GM21825 (cell line): ENCODE measurements at regions not wholly inside any gene's neighbourhood (a gene's known extent, or its start where the extent isn't known, plus 50 kb on each side); places are given as distances from the start of the nearest gene placed in this dataset.
A peak's percentile ranks its signal among the peaks of the same experiment; 100 is the strongest.
"Not testable (repeated sequence)": the region's sequence is repeated elsewhere in the genome, so short reads cannot be mapped to it uniquely, and the experiment has no call there.

Experiments
- ATAC-seq: cut with Tn5 transposase; IDR thresholded peaks from one replicate; pipeline ENCODE4 v1.9.1; 2021; ENCODE audit warnings: mild to moderate bottlenecking, moderate library complexity; ENCODE audit not compliant: unreplicated experiment

DNA sequence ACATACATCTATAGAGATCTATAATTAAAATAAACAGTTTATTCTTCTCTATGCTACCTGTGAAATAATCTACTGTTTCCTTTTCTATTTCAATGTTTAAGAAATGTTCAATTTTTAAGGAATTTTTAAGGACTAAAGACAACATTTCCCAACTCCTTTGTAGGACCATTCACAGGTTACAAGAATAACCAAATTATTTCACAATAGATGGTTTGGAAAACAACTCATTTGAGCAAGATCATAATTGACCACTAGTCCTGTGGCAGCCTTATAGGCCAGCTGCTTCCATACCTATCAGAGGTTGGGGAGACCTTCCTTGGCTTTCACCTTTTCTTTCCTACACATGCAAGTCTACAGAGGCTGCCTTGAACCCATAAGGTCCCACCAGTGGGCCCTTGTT lies 193.7 kb downstream of the TTC39B start:
- ATAC-seq: no peak

DNA sequence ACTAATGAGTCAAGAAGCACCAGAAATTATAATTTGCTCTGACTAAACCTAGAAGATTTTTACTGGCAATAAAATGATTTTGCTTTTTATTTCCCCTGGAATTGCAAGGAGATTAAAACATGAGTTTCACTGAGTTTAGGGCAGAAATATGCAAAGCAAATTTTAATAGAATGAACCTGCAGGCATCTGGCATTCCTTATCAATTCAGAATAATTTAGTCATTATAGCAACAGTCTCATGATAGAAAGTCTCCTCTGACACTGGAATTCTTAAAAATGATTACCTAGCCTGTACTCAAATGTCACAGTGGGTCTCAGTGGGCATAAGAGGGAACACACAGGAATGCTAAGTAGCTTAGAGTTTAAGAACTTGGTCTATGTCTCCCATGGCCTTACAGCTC lies 195.9 kb downstream of the TTC39B start:
- no peak for ATAC-seq

DNA sequence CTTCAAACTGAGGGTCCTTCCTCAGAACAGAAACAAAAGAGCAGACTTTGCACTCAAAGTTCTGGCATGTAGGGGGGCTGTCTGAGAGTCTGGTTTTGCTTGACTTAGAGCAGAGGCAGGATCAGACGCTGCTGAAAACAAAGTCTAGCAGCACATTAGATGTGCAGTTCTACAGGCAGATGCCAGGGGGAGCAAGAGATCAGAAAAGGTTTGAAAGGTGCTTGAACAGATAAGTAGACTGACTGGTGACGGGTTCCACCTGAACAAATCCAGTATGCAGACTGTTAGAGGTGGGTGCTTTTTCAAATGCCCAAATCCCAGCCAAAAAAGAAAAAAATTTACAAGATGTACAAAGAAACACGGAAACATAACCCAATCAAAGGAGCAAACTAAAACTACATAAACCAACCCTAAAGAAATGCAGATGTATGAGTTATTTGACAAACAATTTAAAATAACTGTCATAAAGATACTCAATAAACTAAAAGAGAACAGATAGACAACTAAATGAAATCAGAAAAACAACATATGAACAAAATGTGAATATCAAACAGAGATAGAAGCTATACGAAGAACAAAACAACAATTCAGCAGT lies 194.7 kb upstream of the FREM1 start:
- ATAC-seq: peak; percentile 89

DNA sequence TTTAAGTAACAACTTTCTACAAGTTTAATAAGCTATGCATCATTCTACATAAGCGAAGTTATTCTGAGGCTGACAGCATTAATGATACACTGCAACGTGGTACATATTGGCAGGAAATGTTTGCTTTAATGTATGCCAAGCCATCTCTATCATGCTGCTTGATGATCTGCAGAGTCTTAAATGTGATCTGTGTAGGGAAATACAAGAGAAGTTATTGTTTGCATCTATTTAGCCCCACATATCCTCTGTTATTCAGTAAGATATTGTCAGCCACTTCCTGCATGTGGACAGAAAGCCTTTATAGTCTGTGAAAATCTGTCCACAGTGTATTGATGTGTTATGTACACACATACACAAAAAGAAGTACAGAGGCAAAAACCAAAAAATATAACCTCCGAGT lies 193.1 kb upstream of the FREM1 start:
- ATAC-seq: no peak

DNA sequence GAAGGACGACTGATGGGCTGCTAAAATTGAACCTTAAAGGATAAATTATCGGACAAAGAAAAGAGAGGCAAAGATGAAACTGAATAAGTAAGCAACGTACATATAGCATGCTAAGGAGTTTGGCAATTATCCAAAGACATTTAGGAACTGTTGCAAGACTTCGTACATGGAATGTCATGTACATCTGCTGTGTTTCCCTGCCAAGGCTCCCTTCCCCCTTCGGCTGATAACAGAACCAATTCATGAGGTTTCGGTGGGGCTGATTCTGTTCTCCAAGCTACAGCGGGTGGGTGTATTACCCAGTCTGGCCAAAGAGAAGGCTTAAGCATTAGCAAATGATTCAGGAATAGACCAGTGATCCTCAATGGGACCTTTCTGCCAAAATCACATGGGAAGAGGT lies 190.9 kb upstream of the FREM1 start:
- no peak for ATAC-seq

DNA sequence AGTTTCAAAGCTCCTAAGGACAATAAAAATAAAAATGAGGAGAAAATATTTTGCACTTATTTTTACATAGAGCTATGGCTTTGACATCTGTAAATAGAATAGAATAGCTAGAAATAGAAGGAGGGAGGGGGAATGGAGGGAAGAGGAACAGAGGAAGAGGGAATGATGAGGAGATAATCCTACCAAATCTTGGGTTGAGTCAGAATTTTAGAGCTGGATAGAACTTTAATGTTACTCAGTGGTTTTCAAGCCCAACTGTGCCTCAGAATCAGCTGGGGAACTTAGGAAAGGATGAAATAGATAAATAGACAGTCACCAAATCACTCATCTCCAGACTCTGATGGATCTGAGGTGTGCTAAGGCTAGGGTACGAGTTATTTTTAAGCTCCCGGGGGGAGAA lies 190.3 kb upstream of the FREM1 start:
- ATAC-seq: no peak

DNA sequence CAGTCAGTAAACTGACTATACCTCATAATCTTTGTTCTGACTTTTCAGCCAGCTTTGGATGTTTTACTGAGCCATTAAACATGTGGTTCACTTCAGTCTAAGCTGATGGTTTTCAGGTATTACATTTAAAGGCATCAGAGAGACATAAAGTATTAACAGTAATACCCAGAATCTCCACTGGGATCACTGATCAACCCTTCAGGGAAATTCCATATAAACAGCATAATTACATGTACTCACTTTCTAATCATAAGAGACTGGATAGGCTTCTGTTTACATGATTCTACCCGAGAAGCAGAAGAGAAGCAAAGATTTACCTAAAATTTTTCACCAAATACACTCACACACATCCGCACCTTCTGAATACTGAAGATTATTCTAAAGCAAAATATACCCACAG lies 186.7 kb upstream of the FREM1 start:
- ATAC-seq: no peak

DNA sequence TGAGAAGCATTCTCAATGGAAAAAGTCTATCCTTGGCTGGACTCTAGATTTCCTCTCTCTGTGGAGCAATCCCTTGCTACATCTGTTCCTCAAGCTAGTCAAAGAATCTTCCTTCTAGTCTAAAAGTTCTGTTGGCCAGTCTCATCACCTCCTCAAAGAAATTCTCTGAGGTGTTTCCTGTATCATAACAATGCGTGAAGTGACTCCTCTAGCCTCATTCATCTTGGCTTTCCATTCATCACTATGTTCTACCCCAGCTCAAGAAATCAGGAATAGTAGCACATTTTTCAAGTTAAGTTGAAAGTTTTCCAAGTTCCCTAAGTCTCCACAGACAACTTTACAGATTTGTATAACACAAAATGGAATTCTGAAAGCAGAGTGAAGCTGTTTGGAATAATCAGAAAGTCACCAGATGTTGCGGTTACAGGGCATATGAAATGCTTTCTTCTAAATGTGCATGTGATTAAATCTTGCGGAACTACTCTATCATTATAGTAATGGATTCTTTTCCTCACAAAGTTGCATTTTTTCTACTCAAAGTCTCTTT lies 176.6 kb upstream of the FREM1 start:
- no peak for ATAC-seq

DNA sequence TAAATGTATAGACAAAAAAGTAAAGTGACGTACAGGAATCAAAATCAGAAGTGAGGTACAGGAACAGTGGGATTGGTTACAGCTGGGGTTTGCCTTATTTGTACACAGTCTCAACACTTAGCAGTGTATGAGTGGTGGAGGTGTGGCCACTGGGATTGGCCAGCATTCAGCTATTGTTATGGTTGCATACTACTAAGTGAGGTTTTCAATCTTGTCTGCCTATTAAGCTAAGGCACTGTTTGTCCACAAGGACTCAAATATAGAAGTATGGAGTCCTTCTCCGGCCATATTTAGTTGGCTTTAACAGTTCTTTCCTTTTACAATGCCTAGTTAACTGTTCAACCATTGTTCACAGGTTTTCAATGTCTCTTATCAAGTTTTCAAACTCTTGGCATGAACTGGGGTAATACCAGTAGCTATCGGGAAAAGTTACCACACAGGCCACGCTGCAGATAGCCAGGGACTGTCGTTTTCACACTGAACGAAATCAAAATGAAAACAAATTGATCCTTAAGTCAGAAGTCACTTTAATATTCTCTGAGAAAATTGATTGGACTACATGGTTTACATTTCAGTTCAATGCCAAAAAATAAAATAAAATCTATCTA lies 176.0 kb upstream of the FREM1 start:
- no peak for ATAC-seq

DNA sequence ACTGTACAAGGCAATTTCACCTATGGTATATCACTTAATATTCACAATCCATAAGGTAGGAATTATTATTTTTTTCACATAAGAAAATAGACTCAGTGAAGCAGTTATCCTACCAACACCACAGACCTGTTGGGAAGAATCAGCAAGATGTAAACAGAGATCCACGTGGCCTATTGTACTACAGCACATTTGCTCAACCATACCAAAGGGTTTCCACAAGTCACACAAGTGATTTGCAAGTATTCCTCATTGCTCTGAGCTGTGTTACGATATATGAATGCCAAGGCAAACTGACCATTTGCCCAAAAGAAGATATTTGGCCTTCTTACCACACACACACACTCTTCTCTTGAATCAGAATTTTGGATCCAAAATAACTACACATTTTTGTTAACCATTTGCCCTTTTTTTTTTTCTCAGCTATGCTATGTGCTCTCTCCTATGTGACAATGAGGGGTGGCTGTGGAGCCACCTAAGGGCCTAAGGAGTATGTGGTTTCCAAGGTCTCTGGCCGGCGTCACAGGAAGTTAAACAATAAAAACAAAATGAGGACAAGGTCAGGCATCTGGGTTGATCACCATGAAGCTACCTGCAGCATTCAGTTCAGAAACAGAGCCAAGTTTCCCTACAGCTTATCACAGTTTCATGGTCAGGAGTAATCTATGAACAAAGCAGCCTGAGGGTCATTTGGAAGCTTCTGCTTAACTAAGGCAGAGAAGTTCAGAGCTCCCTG lies 171.0 kb upstream of the FREM1 start:
- ATAC-seq: no peak

DNA sequence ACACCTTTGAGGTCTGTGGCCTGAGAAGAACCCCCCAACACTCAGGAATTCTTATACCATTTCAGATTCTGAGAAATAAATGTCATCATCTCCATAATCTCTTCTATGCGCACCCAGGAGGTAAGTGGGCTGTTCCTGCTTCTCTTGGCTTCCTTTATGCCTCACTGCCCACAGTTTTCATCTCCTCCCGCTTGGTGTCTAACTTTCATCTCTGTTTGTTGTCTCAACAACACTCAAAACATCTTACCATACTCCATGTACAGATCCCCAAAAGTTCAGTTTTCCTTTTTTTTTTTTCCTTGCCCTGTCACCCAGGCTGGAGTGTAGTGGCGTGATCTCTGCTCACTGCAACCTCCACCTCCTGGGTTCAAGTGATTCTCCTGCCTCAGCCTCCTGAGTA lies 170.2 kb upstream of the FREM1 start:
- ATAC-seq: no peak

DNA sequence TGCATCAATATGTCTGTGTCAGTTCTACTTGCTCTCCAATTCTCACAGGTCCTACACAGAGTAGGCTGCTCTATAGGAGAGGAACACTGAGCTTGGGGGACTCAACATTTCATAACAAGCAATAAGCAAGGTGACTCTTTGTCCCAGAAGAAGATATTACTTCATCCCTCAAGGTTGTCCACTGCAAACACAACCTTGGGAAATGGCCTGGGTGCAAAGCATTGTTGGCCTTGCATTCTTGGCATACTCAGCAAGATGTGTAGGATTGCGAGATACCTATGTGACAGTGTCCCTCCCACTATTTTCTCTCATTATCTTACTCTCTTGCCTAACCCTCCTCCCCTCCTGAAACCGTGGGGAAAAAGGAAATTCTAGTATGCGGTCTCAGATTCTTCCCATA lies 169.8 kb upstream of the FREM1 start:
- ATAC-seq: no peak

DNA sequence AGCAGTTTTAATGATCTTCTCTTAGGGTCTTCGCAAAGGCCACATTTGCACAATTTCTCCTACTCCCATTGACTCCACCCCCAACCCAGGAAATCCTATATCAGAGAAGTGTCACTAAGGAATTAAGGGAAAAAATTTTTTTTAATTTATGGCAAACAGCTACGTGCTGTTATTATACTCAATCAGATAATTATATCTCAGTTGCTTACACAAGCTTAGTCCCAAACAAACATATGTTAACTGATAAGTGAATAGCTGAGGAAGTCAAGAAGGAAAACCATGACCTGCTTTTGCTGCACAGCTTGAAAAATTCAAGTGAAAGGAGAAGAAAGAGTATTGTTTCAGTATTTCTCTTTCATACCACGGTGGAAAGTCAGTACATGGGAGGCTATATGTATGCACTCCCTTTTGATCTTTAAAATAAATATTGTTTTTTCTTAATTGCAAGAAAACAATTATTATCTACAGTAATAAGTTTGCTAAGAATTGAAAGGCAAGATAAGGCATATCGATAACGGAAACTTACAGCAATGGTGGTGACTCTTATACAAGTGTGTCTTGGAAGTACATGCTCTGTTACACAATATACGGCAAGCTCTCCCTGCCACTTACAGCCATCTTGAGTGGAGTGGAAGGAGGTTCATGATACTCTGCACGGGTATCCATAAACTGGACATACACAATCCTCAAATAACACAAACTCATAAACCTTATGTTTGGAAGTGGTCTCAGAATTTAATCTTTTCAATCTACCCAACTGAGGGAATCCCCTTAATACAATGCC lies 167.9 kb upstream of the FREM1 start:
- ATAC-seq: no peak

DNA sequence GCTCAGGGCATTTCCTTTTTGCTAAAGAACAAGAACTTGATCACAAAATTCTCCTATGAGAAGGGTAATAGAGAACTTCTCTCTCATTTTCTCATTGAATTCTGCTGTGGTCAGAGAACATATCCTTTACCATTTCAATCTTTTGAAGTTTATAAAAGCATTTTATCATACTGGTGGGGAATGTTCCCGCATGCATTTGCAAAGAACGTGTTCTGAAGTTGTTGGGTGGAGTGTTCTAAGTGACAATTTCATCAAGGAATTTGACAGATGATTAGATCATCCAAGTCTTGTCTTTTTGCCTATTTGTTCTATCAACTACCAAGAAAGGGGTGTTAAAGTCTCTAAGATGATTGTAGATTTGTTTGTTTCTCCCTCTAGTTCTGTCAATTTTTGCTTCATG lies 163.4 kb upstream of the FREM1 start:
- ATAC-seq: no peak

DNA sequence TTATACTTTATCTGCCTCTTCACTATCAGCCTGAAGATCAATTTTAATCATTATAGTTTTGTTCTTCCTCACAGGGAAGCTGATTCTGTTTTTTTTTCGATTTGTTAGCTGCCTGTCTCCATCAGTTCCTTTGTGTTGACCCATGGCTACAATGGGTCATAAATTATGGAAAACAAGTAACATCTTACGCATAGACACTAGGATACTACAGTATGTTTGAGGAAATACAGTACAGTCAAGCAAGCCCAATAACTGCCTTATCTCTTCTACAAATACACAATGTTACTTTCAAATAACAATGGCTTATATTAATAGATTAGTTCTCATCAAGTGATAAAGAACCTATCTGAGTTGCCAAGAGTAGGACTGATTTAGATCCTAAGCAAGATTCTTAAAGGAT lies 160.5 kb upstream of the FREM1 start:
- no peak for ATAC-seq

DNA sequence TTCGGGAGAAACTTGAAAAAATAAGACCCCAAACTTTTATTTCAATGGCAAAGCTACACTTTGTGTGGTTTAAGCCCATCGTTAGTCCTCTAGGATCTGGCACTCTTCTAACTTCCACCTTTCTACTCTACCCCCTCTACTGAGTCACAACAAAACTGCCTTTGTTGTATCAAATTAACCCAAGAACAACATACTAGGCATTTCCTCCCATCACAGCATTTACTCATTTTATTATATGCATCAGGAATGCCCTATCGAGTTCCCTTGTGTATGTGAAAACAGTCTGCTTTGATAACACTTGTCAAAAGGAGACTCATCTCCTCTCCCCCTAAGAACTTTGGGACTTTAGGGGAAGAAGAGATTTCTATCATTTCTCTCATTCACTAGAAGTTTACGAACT lies 158.9 kb upstream of the FREM1 start:
- ATAC-seq: no peak

DNA sequence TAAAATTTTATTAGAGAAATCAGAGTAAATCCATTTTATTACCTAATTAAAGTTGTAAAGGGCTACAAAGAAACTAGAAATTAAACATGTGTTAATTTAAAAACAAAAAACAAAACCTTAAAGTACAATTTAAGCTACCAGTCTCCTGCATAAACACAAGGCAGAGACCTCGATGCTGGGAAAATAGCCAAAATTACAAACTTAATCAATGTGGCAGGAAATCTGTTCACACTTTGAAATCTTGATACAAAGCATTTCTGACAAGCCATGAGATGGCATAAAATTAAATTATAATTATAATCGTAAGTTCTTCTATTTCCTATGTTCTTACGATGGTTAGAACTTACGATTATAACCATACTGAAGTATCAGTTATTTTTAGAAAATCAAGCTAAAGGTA lies 158.0 kb upstream of the FREM1 start:
- ATAC-seq: no peak

DNA sequence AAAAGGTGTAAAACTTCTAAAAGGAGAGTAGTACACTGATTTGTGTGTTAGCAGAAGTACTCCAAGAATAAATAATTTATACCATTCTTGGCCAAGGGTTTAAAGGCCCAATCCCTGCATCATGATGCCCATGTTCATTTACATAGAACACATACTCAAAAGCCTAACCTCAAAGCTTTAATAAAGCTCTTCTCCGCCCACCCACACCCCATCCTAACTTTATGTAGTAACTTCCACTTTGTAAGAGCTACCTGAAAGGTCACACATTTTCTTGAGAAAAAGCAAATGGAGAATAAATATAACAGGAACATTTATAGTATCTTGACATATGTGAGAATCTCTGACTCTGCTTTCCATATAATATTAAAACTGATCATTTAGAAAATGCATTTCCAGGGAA lies 148.8 kb upstream of the FREM1 start:
- ATAC-seq: no peak

DNA sequence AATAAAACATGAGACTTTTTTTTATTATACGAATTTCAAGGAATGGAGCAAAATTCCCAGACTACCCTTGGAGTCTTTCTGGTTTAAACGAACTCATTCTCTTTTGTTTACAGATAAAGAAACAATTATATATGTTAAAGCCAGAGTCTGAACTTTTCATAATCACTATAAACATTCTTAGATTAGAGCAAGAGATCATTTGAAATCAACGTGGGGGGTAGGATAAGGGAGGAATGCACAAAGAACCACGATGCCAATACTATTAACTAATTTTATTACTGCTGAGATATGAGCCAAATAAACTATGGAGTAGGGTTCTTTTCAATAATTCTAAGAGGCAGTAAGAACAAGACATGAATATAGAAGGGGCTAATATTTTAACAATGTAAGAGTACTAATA lies 148.0 kb upstream of the FREM1 start:
- ATAC-seq: no peak

DNA sequence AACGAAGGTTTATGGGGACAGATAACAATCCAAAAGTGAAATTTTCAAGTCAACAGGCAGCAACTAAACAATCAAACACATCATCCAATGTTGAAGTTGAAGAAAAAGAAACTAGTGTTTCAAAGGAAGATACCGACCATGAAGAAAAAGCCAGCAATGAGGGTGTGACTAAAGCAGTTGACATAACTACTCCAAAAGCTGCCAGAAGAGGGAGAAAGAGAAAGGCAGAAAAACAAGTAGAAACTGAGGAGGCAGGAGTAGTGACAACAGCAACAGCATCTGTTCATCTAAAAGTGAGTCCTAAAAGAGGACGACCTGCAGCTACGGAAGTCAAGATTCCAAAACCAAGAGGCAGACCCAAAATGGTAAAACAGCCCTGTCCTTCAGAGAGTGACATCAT lies 145.1 kb upstream of the FREM1 start:
- ATAC-seq: not testable (repeated sequence)

DNA sequence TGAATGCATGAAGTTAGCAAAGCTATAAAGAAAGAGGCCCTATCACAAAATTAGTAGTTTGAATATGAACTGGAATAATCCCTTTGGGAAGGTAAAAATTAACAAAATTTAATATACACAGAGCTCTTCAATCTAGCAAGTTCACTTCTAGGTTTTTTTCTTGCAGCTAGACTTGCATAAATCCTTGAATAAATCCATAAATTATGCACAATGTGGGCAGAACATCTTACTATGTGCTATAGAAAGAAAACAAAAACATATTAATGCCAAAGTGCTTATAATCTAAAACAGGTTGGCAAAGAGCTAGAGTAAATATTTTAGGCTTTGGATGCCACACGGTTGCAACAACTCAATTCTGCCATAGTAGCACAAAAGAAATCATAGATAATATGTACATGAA lies 138.5 kb upstream of the FREM1 start:
- no peak for ATAC-seq
